ENCODE measurements at regions not wholly inside any gene's neighbourhood (a gene's known extent, or its start where the extent isn't known, plus 50 kb on each side); places are given as distances from the start of the nearest gene placed in this dataset.

GRCh38 chr10:76666891-76667290, 970.7 kb downstream of the KCNMA1 start:
- TF ChIP-seq CTCF (IDR thresholded peaks at IDR 0.05; ENCODE audit: extremely low read depth, missing control alignments) = no peak
- DNase-seq (ENCODE audit: low spot score) = no peak

GRCh38 chr10:76665029-76665428, 972.6 kb downstream of the KCNMA1 start:
- TF ChIP-seq CTCF (IDR thresholded peaks at IDR 0.05; ENCODE audit: extremely low read depth, missing control alignments) = no peak
- DNase-seq (ENCODE audit: low spot score) = no peak

GRCh38 chr10:76657337-76658012, 980.1 kb downstream of the KCNMA1 start:
- TF ChIP-seq CTCF (IDR thresholded peaks at IDR 0.05; ENCODE audit: extremely low read depth, missing control alignments) = no peak
- no peak for DNase-seq (ENCODE audit: low spot score)

GRCh38 chr10:76651154-76651553, 986.5 kb downstream of the KCNMA1 start:
- no peak for TF ChIP-seq CTCF (IDR thresholded peaks at IDR 0.05; ENCODE audit: extremely low read depth, missing control alignments)
- no peak for DNase-seq (ENCODE audit: low spot score)

GRCh38 chr10:76649723-76650127, 987.9 kb downstream of the KCNMA1 start:
- no peak for DNase-seq (ENCODE audit: low spot score)
- no peak for TF ChIP-seq CTCF (IDR thresholded peaks at IDR 0.05; ENCODE audit: extremely low read depth, missing control alignments)

- no peak for DNase-seq (ENCODE audit: low spot score)
- no peak for TF ChIP-seq CTCF (IDR thresholded peaks at IDR 0.05; ENCODE audit: extremely low read depth, missing control alignments)
These were observed 988.4 kb downstream of the KCNMA1 start for GRCh38 chr10:76649254-76649653.

GRCh38 chr10:76647301-76647700, 990.3 kb downstream of the KCNMA1 start:
- TF ChIP-seq CTCF (IDR thresholded peaks at IDR 0.05; ENCODE audit: extremely low read depth, missing control alignments) = no peak
- DNase-seq (ENCODE audit: low spot score) = no peak

Data from GM20000 (cell line).